Right ventricle myocardium inferior (tissue), 1 donor: ENCODE measurements at regions not wholly inside any gene's neighbourhood (a gene's known extent, or its start where the extent isn't known, plus 50 kb on each side); places are given as distances from the start of the nearest gene placed in this dataset.

Source experiments
- ATAC-seq: fragments of 200-7000 bp; cut with Tn5 transposase; one replicate; pipeline ENCODE4 v1.9.1; 2020; ENCODE audit warnings: mild to moderate bottlenecking, moderate library complexity
- DNase-seq: peaks from one replicate; pipeline ENCODE4 v3.0.0; 2021; ENCODE audit errors: missing footprints
- intact Hi-C: fragments of 100-400 bp; cut with DNase I; formaldehyde crosslinking; loops from one replicate; pipeline ENCODE4 v1.11.0; 2022
- donor health status: DM: no; HTN: yes; CAD: no; lungs with severe emphysema.

- intact Hi-C loops: no loop called here
- no peak for DNase-seq
- ATAC-seq: no peak
Observed at GRCh38 chr4:17265653-17266052, 246.2 kb downstream of the QDPR start.

- no peak for DNase-seq
- intact Hi-C loops: no loop called here
- no peak for ATAC-seq
Observed at GRCh38 chr4:17265139-17265538, 246.8 kb downstream of the QDPR start.

- intact Hi-C loops: no loop called here
- ATAC-seq: no peak
- DNase-seq: no peak
Observed at GRCh38 chr4:17260166-17260907, 251.6 kb downstream of the QDPR start.

GRCh38 chr4:17258106-17258505, 253.8 kb downstream of the QDPR start:
- ATAC-seq: no peak
- no peak for DNase-seq
- intact Hi-C loops: no loop called here

- ATAC-seq (no peak), DNase-seq (no peak)
- intact Hi-C loops: no loop called here
Observed at GRCh38 chr4:17252131-17252530, 259.8 kb downstream of the QDPR start.

GRCh38 chr4:17251101-17251500, 260.8 kb downstream of the QDPR start:
- no peak for ATAC-seq
- DNase-seq: no peak
- intact Hi-C loops: no loop called here

- no peak for ATAC-seq
- intact Hi-C loops: no loop called here
- no peak for DNase-seq
Observed at GRCh38 chr4:17250591-17250990, 261.3 kb downstream of the QDPR start.

- intact Hi-C loops: no loop called here
- DNase-seq (no peak), ATAC-seq (no peak)
Observed at GRCh38 chr4:17246656-17247055, 265.2 kb downstream of the QDPR start.

GRCh38 chr4:17241835-17242234, 270.1 kb downstream of the QDPR start:
- ATAC-seq (peak; percentile 34), DNase-seq (no peak)
- intact Hi-C loops: no loop called here

- no peak for DNase-seq
- ATAC-seq: no peak
- intact Hi-C loops: no loop called here
Observed at GRCh38 chr4:17238633-17239032, 273.3 kb downstream of the QDPR start.

GRCh38 chr4:17236686-17237085, 275.2 kb downstream of the QDPR start:
- DNase-seq: no peak
- intact Hi-C loops: no loop called here
- ATAC-seq: no peak

- intact Hi-C loops: no loop called here
- ATAC-seq: no peak
- no peak for DNase-seq
Observed at GRCh38 chr4:17234678-17235077, 277.2 kb downstream of the QDPR start.

GRCh38 chr4:17232566-17233253, 279.2 kb downstream of the QDPR start:
- ATAC-seq (peak; percentile 95), DNase-seq (no peak)
- intact Hi-C loops: loop anchor here (2.0 kb wide), 1 partner anchor 66 kb away; no protein-coding TSS in a partner anchor

GRCh38 chr4:17231880-17232475, 279.9 kb downstream of the QDPR start:
- intact Hi-C loops: loop anchor here (2.0 kb wide), 1 partner anchor 65 kb away; no protein-coding TSS in a partner anchor
- ATAC-seq (peak; percentile 68), DNase-seq (peak; percentile 80)

GRCh38 chr4:17230727-17231126, 281.2 kb downstream of the QDPR start:
- DNase-seq (no peak), ATAC-seq (no peak)
- intact Hi-C loops: no loop called here

GRCh38 chr4:17220816-17221215, 291.1 kb downstream of the QDPR start:
- ATAC-seq (no peak), DNase-seq (no peak)
- intact Hi-C loops: no loop called here

GRCh38 chr4:17218786-17219185, 293.1 kb downstream of the QDPR start:
- ATAC-seq (no peak), DNase-seq (no peak)
- intact Hi-C loops: no loop called here

- intact Hi-C loops: no loop called here
- peak; percentile 81 for ATAC-seq
- DNase-seq: no peak
Observed at GRCh38 chr4:17206829-17207801, 304.8 kb downstream of the QDPR start.

- ATAC-seq (no peak), DNase-seq (no peak)
- intact Hi-C loops: no loop called here
Observed at GRCh38 chr4:17204908-17205307, 306.5 kb upstream of the LDB2 start.
